Naive thymus-derived CD4-positive, alpha-beta T cell (primary cell): ENCODE measurements at regions not wholly inside any gene's neighbourhood (a gene's known extent, or its start where the extent isn't known, plus 50 kb on each side); places are given as distances from the start of the nearest gene placed in this dataset.
A peak's percentile ranks its signal among the peaks of the same experiment; 100 is the strongest.

Source experiments
- ATAC-seq: fragments of 150-1000 bp; cut with Tn5 transposase; 2 replicates; pipeline ENCODE4 v1.10.0; 2021; ENCODE audit warnings: mild to moderate bottlenecking, moderate library complexity
- CTCF ChIA-PET: fragments of 350-600 bp; sonication (Branson Sonifier 250); formaldehyde crosslinking; loops from one replicate; lab custom pipeline; 2021; ENCODE audit warnings: antibody characterized with exemption; lab: Charles Lee
- POLR2A ChIA-PET: fragments of 350-600 bp; sonication (Branson Sonifier 250); formaldehyde crosslinking; loops from one replicate; lab custom pipeline; 2021; ENCODE audit warnings: antibody characterized with exemption, inconsistent platforms; lab: Charles Lee
- DNase-seq, 9 donors: peaks; one replicate each; pipeline versions ENCODE4 v3.0.0 to v3.0.0-alpha.2; 2020 to 2022; ENCODE audit warnings: mixed read lengths in 1 of 9
- H3K27ac ChIP-seq: one replicate; pipeline ENCODE4 v1.7.0; 2013; ENCODE audit warnings: mild to moderate bottlenecking, low read depth, low read length, moderate library complexity
- H3K27me3 ChIP-seq, 2 donors: one replicate each; pipeline ENCODE4 v1.7.0; 2013; ENCODE audit warnings: low read length in 2 of 2, mild to moderate bottlenecking in 2 of 2, moderate library complexity in 2 of 2; ENCODE audit not compliant: control insufficient read depth in 2 of 2, insufficient read depth in 2 of 2
- H3K36me3 ChIP-seq, 3 experiments: 1 replicate in 2 of 3; 2 replicates in 1 of 3; pipeline ENCODE4 v1.7.0; 2013; ENCODE audit warnings: low read length in 3 of 3, mild to moderate bottlenecking in 3 of 3, moderate library complexity in 1 of 3; ENCODE audit not compliant: insufficient read depth in 3 of 3, control insufficient read depth in 2 of 3
- H3K4me1 ChIP-seq, 2 donors: one replicate each; pipeline ENCODE4 v1.7.0; 2013; ENCODE audit warnings: low read length in 2 of 2, mild to moderate bottlenecking in 2 of 2, moderate library complexity in 1 of 2; ENCODE audit not compliant: control insufficient read depth in 2 of 2, insufficient read depth in 2 of 2
- H3K4me3 ChIP-seq: 2 replicates; pipeline ENCODE4 v1.7.0; 2013; ENCODE audit warnings: mild to moderate bottlenecking, low read length
- H3K9me3 ChIP-seq, 3 experiments: 1 replicate in 2 of 3; 2 replicates in 1 of 3; pipeline ENCODE4 v1.7.0; 2013; ENCODE audit warnings: low read length in 3 of 3; ENCODE audit not compliant: control insufficient read depth in 2 of 3
- H3K27ac Mint-ChIP-seq, 9 donors: one replicate each; pipeline ENCODE4 v1.8.0; 2020 to 2022; ENCODE audit warnings: mixed read lengths in 9 of 9, mild to moderate bottlenecking in 8 of 9, moderate library complexity in 5 of 9, inconsistent platforms in 2 of 9
- H3K27me3 Mint-ChIP-seq, 5 donors: one replicate each; pipeline ENCODE4 v1.8.0; 2021 to 2022; ENCODE audit warnings: mixed read lengths in 5 of 5, mild to moderate bottlenecking in 1 of 5
- H3K36me3 Mint-ChIP-seq, 5 donors: one replicate each; pipeline ENCODE4 v1.8.0; 2020 to 2022; ENCODE audit warnings: mixed read lengths in 5 of 5, mild to moderate bottlenecking in 3 of 5, inconsistent platforms in 1 of 5
- H3K4me1 Mint-ChIP-seq, 7 donors: one replicate each; pipeline ENCODE4 v1.8.0; 2020 to 2022; ENCODE audit warnings: mixed read lengths in 7 of 7, mild to moderate bottlenecking in 3 of 7, inconsistent platforms in 1 of 7
- H3K4me3 Mint-ChIP-seq, 10 donors: one replicate each; pipeline ENCODE4 v1.8.0; 2020 to 2022; ENCODE audit warnings: mild to moderate bottlenecking in 10 of 10, mixed read lengths in 10 of 10, moderate library complexity in 6 of 10, inconsistent platforms in 2 of 10
- H3K9me3 Mint-ChIP-seq, 11 donors: one replicate each; pipeline ENCODE4 v1.8.0; 2020 to 2022; ENCODE audit warnings: mixed read lengths in 11 of 11, mild to moderate bottlenecking in 4 of 11, inconsistent platforms in 1 of 11, moderate library complexity in 1 of 11
- intact Hi-C, 2 donors: fragments of 100-400 bp; cut with micrococcal nuclease; formaldehyde crosslinking; loops; one replicate each; pipeline ENCODE4 v1.15.1; 2023

- H3K9me3 ChIP-seq: peaks cover 0 to 6% (median 0%) of the 10 kb centered on the region in 3 experiments
- H3K4me1 ChIP-seq: no peaks in the 10 kb centered on the region
- H3K9me3 Mint-ChIP-seq: peaks cover 6 to 32% (median 14%) of the 10 kb centered on the region in 11 donors
- H3K4me3 Mint-ChIP-seq: no peak overlapping the region
- no peaks in the 10 kb centered on the region for H3K27me3 Mint-ChIP-seq
- H3K27me3 ChIP-seq: no peaks in the 10 kb centered on the region
- ChIA-PET POLR2A (no interaction called here), CTCF (no interaction called here)
- no peaks in the 10 kb centered on the region for H3K36me3 ChIP-seq
- H3K27ac ChIP-seq: no peak overlapping the region
- intact Hi-C loops: no loop called here
- H3K4me3 ChIP-seq: no peak overlapping the region
- peak overlapping the region in 1 of 9 donors; percentile 26 for H3K27ac Mint-ChIP-seq
- H3K4me1 Mint-ChIP-seq: no peaks in the 10 kb centered on the region
- ATAC-seq (no peak), DNase-seq (no peak)
- H3K36me3 Mint-ChIP-seq: peaks cover 0 to 4% (median 0%) of the 10 kb centered on the region in 5 donors
Observed at GRCh38 chr12:126295652-126296051, 1230.4 kb downstream of the AACS start.

DNA sequence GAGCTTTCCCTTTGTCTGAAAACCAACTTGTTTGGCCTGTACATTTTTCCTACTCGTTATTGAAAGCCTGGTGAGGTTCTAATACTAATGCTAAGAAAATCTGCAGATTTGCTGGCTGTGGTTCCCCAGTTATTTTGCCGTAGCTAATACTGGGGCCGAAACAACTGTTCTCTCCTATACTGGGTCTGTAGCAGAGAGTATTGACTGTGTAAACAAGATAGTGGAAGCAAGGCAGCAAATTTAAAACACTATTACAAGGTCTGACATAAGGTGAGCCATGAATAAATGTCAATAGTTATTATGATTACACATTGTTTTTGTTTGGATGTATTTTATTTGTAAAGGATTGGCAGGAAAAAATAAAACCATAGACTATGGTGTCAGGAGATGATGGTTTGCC lies 1244.0 kb downstream of the AACS start:
- Histone ChIP-seq H3K4me3 (no peak overlapping the region), H3K4me1 (no peaks in the 10 kb centered on the region), H3K9me3 (no peaks in the 10 kb centered on the region), H3K36me3 (no peaks in the 10 kb centered on the region), H3K27ac (no peak overlapping the region), H3K27me3 (no peaks in the 10 kb centered on the region)
- H3K9me3 Mint-ChIP-seq: peaks cover 0 to 25% (median 9%) of the 10 kb centered on the region in 11 donors
- ChIA-PET POLR2A (no interaction called here), CTCF (no interaction called here)
- no peaks in the 10 kb centered on the region for H3K4me1 Mint-ChIP-seq
- intact Hi-C loops: no loop called here
- H3K27me3 Mint-ChIP-seq: no peaks in the 10 kb centered on the region
- DNase-seq: no peak
- H3K36me3 Mint-ChIP-seq: no peaks in the 10 kb centered on the region
- H3K4me3 Mint-ChIP-seq: no peak overlapping the region
- no peak for ATAC-seq
- H3K27ac Mint-ChIP-seq: no peak overlapping the region

DNA sequence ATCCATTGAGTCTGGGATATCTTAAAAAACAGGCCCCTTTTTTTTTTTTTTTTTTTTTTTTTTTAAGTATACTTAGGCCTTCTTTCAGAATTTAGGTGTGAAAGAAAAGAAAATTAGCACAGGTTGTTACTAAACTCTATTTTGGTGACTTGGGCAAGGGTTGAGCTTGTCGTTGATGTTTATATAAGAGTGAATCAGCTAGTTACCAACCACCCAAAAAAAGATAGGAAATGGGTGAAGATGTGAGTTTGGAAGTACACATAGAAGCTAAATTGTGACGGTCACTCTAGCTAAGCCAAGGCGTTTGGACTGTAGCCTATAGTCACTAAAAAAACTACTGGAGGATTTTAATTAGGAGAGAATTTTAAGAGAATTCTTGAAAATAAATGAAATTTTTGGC lies 1247.2 kb downstream of the AACS start:
- Mint-ChIP-seq H3K27ac (no peak overlapping the region), H3K27me3 (no peaks in the 10 kb centered on the region), H3K4me1 (no peaks in the 10 kb centered on the region), H3K36me3 (no peaks in the 10 kb centered on the region), H3K4me3 (no peak overlapping the region), H3K9me3 (peaks cover 0 to 17% (median 6%) of the 10 kb centered on the region in 11 donors)
- Histone ChIP-seq H3K4me3 (no peak overlapping the region), H3K36me3 (no peaks in the 10 kb centered on the region), H3K4me1 (no peaks in the 10 kb centered on the region), H3K27me3 (no peaks in the 10 kb centered on the region), H3K9me3 (no peaks in the 10 kb centered on the region), H3K27ac (no peak overlapping the region)
- intact Hi-C loops: no loop called here
- POLR2A ChIA-PET: no interaction called here
- DNase-seq (no peak), ATAC-seq (no peak)
- CTCF ChIA-PET: no interaction called here

DNA sequence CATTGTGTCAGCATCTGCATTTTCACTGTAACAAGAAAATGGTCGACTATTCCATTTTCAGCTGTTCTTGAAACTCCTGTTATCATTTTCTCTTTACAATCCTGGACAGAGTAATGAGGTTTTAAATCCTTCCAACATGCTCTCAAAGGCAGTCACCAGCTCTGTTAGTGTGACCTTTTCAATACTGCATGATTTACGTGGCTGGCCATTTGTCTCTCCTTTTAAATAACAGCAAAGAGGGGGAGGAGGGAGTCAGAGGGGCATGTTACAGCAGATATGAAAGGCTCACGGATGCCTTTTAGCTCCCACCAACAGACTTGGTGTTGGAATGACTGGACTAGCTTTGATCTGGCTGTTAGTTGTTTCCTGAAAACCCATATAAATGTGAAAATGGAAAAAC lies 1251.2 kb downstream of the AACS start:
- H3K27ac Mint-ChIP-seq: no peak overlapping the region
- Histone ChIP-seq H3K27me3 (no peaks in the 10 kb centered on the region), H3K36me3 (no peaks in the 10 kb centered on the region), H3K4me3 (no peak overlapping the region), H3K4me1 (no peaks in the 10 kb centered on the region), H3K27ac (no peak overlapping the region), H3K9me3 (no peaks in the 10 kb centered on the region)
- no peak overlapping the region for H3K4me3 Mint-ChIP-seq
- H3K36me3 Mint-ChIP-seq: no peaks in the 10 kb centered on the region
- ChIA-PET POLR2A (no interaction called here), CTCF (no interaction called here)
- H3K4me1 Mint-ChIP-seq: no peaks in the 10 kb centered on the region
- intact Hi-C loops: no loop called here
- no peaks in the 10 kb centered on the region for H3K27me3 Mint-ChIP-seq
- ATAC-seq (no peak), DNase-seq (no peak)
- H3K9me3 Mint-ChIP-seq: peaks cover 0 to 8% (median 3%) of the 10 kb centered on the region in 11 donors

DNA sequence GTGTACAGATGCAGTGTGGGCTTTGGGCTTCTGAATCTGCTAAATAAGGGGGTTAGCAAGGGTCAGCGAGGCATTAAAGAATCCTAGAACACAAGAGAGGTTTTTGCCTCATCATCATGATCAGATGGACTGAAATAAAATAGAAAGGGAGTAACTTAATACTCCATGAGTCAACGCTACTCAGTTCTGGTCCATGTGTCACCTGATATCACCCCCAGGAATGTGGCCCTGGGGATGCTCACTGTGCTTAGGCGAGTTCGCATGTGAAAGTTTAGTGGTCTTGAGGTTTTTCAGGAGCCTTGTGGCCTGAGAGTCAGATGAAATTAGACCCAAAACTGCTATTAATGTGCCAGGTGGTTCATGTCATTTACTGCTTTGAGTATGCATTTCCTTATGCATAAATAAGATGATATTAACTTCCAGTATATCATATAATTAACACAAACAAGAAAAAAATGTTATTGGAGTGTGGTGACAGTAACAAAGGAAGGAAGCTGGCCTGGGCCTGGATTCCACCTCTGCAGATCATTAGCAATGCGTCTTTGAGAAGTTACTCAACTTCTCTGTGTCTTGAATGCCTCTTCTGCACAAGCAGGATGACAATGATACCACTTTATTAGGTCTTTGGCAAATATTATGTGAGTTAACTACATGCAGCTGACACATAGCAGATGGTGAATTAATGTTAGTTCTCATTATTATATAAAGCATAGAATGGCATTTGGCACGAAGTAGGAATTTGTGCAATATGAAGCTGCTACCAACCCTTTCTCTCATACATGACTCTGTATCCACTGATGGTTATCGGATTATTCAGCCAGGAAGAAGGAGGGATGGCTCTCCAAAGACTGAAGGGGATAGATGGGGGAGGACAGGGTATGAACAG lies 1272.6 kb downstream of the AACS start:
- Mint-ChIP-seq H3K4me1 (no peaks in the 10 kb centered on the region), H3K27ac (no peak overlapping the region), H3K9me3 (peaks cover 0 to 13% (median 7%) of the 10 kb centered on the region in 11 donors), H3K36me3 (no peaks in the 10 kb centered on the region), H3K27me3 (no peaks in the 10 kb centered on the region), H3K4me3 (no peak overlapping the region)
- DNase-seq (no peak), ATAC-seq (no peak)
- Histone ChIP-seq H3K27ac (no peak overlapping the region), H3K27me3 (no peaks in the 10 kb centered on the region), H3K9me3 (no peaks in the 10 kb centered on the region), H3K36me3 (no peaks in the 10 kb centered on the region), H3K4me1 (no peaks in the 10 kb centered on the region), H3K4me3 (no peak overlapping the region)
- POLR2A ChIA-PET: no interaction called here
- intact Hi-C loops: no loop called here
- CTCF ChIA-PET: no interaction called here

GRCh38 chr12:126342866-126343265 lies 1277.6 kb downstream of the AACS start:
- H3K27me3 ChIP-seq: no peaks in the 10 kb centered on the region
- no peak overlapping the region for H3K4me3 ChIP-seq
- no peak for DNase-seq
- Mint-ChIP-seq H3K4me3 (no peak overlapping the region), H3K27me3 (no peaks in the 10 kb centered on the region), H3K27ac (no peak overlapping the region), H3K36me3 (no peaks in the 10 kb centered on the region), H3K9me3 (peaks cover 0 to 21% (median 7%) of the 10 kb centered on the region in 11 donors), H3K4me1 (peaks cover 0 to 17% (median 8%) of the 10 kb centered on the region in 7 donors)
- no peaks in the 10 kb centered on the region for H3K9me3 ChIP-seq
- H3K27ac ChIP-seq: no peak overlapping the region
- H3K4me1 ChIP-seq: no peaks in the 10 kb centered on the region
- intact Hi-C loops: loop anchor here in 1 of 2 donors (10.0 kb wide), 1 partner anchor 532 kb away; no protein-coding TSS in a partner anchor
- POLR2A ChIA-PET: no interaction called here
- CTCF ChIA-PET: no interaction called here
- ATAC-seq: no peak
- no peaks in the 10 kb centered on the region for H3K36me3 ChIP-seq

DNA sequence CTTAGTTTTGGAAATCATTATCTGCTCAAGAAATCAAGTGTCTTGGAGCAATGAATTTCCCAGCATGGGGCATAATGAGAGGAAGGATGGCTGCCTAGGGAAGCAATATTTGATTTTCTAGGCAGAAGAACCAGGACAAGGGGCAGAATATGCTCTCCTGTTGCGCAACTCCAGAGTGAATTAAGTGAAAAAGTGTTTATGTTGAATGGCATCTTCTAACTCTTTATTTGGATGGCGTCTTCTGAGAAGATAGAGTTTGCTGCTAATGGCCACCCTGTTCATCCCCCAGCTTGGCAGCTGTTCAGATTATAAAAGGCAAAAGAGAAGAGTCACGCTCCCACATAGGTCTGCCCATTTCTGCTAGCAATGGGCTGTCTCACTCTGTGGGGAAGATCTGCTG lies 1278.1 kb downstream of the AACS start:
- no peaks in the 10 kb centered on the region for H3K4me1 ChIP-seq
- no peaks in the 10 kb centered on the region for H3K36me3 Mint-ChIP-seq
- H3K4me3 Mint-ChIP-seq: no peak overlapping the region
- CTCF ChIA-PET: no interaction called here
- peaks cover 0 to 25% (median 7%) of the 10 kb centered on the region in 11 donors for H3K9me3 Mint-ChIP-seq
- H3K36me3 ChIP-seq: no peaks in the 10 kb centered on the region
- H3K27me3 Mint-ChIP-seq: no peaks in the 10 kb centered on the region
- no peaks in the 10 kb centered on the region for H3K27me3 ChIP-seq
- peaks cover 0 to 21% (median 11%) of the 10 kb centered on the region in 7 donors for H3K4me1 Mint-ChIP-seq
- no peaks in the 10 kb centered on the region for H3K9me3 ChIP-seq
- no peak overlapping the region for H3K27ac ChIP-seq
- no peak overlapping the region for H3K4me3 ChIP-seq
- no peak overlapping the region for H3K27ac Mint-ChIP-seq
- DNase-seq (no peak), ATAC-seq (no peak)
- intact Hi-C loops: loop anchor here in 1 of 2 donors (10.0 kb wide), 1 partner anchor 531 kb away; no protein-coding TSS in a partner anchor
- POLR2A ChIA-PET: no interaction called here
